IPS DF 6.9 (cell line): ENCODE measurements at regions not wholly inside any gene's neighbourhood (a gene's known extent, or its start where the extent isn't known, plus 50 kb on each side); places are given as distances from the start of the nearest gene placed in this dataset.

ENCODE experiments used
- DNase-seq: peaks from one replicate; pipeline ENCODE4 v3.0.0-alpha.2; 2013; ENCODE audit warnings: low read depth, low spot score
- H3K27ac ChIP-seq: one replicate; pipeline ENCODE4 v1.5.1; 2013; ENCODE audit warnings: low read length, control low read depth
- H3K27me3 ChIP-seq: 2 replicates; pipeline ENCODE4 v1.6.1; 2013; ENCODE audit warnings: mild to moderate bottlenecking, low read length; ENCODE audit not compliant: control insufficient read depth, insufficient read depth
- H3K36me3 ChIP-seq: 2 replicates; pipeline ENCODE4 v1.6.1; 2013; ENCODE audit warnings: low read length; ENCODE audit not compliant: control insufficient read depth, insufficient read depth
- H3K4me1 ChIP-seq: 2 replicates; pipeline ENCODE4 v1.6.1; 2013; ENCODE audit warnings: low read length; ENCODE audit not compliant: control insufficient read depth, insufficient read depth
- H3K4me3 ChIP-seq: 2 replicates; pipeline ENCODE4 v1.5.1; 2013; ENCODE audit warnings: mild to moderate bottlenecking, low read length
- H3K9me3 ChIP-seq: 2 replicates; pipeline ENCODE4 v1.6.1; 2013; ENCODE audit warnings: low read length, inconsistent platforms; ENCODE audit not compliant: control insufficient read depth, insufficient read depth
- WGBS: extraction: QIAGEN DNeasy Blood & Tissue Kit; methylation state at CpG from one replicate; pipeline ENCODE4 v1.1.7; 2013; ENCODE audit warnings: mixed read lengths, missing lambda C conversion rate; ENCODE audit not compliant: insufficient read length, insufficient coverage; 5-methylcytosine and 5-hydroxymethylcytosine counted together

DNA sequence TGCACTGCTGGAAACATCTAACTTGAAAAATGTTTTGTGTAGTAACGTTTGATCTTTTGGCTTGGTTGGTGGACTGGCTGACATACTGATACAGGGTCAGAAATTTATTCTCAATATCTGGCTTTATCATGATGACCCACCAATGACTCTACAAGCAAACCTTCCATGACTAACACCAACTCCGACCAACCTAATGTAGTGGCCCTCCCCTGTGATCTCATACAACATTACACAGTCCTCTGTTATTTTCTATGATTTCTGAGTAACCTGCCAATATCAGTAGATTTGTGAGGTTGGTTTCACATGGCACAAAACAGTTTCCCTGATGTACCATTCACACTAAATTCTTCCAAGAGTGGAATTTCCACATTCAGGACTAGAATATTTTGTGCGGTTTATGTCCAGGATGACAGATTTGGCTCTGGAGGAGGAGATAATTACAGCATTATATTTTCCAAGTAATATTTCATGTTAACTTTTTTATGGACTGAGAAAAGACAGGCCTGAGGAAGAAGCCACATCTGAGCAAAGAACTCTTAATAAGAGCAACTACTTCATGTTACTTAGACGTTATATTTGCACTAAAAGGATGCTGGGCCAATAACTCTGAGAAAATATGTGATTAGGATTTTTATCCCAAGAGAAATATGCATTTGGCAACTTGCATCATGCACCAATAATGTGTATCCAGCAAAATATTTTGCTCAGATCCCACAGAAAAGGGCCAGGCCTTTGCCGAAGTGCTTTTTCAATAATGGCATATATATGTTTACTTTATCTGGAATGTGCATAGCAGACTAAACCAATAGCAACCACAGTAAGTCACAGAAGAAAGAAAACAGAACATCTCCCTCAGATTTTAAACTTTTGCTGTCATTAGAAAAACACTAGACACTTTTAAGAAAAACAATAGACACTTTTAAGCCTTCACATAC is 273.4 kb downstream of the KCNN2 start:
- DNase-seq, result no peak
- Histone ChIP-seq H3K4me3 (no peak overlapping the region), H3K36me3 (no peaks in the 10 kb centered on the region), H3K27me3 (no peaks in the 10 kb centered on the region), H3K4me1 (no peaks in the 10 kb centered on the region), H3K9me3 (no peaks in the 10 kb centered on the region), H3K27ac (no peak overlapping the region)
- WGBS, result no CpG with 5 or more reads among the region's 5 CpGs

DNA sequence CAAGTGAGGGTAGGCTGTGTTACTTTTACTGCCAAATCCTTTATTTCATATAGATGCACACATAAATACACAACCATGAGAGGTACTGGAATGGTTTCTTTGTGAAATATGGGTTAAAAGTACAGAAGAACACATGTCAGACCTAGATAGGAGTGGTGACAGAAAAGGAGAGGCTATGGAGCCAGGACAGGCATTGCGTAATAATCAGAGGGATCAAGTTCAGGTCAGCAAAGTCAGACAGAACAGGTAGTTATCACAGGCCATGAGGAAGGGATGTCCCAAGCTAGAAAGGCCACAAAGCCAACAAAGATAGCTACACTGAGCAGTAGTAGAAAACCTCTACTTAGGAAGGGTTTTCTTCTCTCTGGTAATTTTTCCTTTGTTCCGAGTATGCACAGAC is 272.6 kb downstream of the KCNN2 start:
- no peaks in the 10 kb centered on the region for H3K36me3 ChIP-seq
- no CpG with 5 or more reads among the region's 2 CpGs for WGBS
- no peaks in the 10 kb centered on the region for H3K4me1 ChIP-seq
- no peak overlapping the region for H3K27ac ChIP-seq
- H3K9me3 ChIP-seq, result no peaks in the 10 kb centered on the region
- no peak overlapping the region for H3K4me3 ChIP-seq
- no peaks in the 10 kb centered on the region for H3K27me3 ChIP-seq
- DNase-seq, result no peak

DNA sequence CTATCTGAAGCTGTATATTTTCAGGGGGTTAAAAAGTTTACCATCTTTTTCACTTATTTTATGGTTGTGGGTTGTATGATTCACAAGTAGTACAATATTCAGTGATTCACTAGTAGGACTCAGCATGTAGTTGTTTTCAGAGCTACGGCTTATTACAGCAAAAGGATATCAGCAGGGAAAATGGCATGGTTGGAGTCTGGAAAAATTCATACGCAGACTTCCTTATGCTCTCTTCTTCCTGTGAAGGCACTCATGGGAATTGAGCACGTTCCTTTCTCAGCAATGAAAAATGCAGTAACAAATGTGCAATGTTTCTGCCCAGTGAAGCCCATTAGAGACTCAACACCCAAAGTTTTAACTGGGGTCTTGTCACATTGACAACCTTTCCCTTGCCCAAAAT is 250.5 kb downstream of the KCNN2 start:
- Histone ChIP-seq H3K36me3 (no peaks in the 10 kb centered on the region), H3K27ac (no peak overlapping the region), H3K27me3 (no peaks in the 10 kb centered on the region), H3K4me1 (no peaks in the 10 kb centered on the region), H3K9me3 (no peaks in the 10 kb centered on the region), H3K4me3 (no peak overlapping the region)
- no CpG with 5 or more reads among the region's 3 CpGs for WGBS
- DNase-seq, result no peak

DNA sequence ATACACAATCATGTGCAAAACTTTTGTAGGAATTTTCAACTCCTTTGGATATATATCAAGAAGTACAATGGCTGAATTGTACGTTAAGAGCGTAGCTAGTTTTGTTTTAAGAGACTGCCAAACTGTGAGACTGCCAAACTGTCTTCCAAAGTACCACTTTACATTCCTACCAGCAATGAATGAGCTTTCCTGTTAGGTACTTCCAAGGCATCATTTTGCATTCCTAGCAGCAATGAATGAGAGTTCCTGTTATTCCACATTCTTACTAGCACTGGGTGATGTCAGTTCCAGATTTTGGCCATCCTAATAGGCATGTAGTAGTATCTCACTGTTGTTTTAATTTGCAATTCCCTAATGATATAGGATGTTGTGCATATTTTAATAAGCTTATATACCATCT is 219.3 kb downstream of the KCNN2 start:
- WGBS, result no CpG with 5 or more reads among the region's 2 CpGs

DNA sequence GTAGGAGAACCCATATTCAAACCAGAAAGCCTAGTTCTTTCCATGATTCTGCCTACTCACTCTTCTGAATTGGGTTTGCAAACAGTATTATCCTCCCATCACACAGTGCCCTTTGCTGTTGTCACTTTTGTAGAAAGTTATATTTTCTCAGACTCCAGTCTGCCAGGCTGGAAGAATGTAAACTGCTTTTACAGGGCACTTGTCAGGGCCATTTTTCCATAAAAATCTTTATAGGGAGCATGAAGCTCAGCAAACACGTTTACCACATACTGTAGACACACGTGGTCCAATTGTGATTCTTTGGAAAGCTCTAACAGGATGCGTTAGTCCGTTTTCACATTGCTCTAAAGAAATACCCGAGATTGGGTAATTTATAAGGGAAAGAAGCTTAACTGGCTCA is 204.0 kb downstream of the KCNN2 start:
- no peaks in the 10 kb centered on the region for H3K4me1 ChIP-seq
- WGBS, result no CpG with 5 or more reads among the region's 5 CpGs
- no peaks in the 10 kb centered on the region for H3K36me3 ChIP-seq
- no peaks in the 10 kb centered on the region for H3K9me3 ChIP-seq
- H3K27ac ChIP-seq, result no peak overlapping the region
- H3K4me3 ChIP-seq, result no peak overlapping the region
- DNase-seq, result no peak
- no peaks in the 10 kb centered on the region for H3K27me3 ChIP-seq

More for the DNA sequence above, 219.3 kb downstream of the KCNN2 start:
- H3K9me3 ChIP-seq, result no peaks in the 10 kb centered on the region
- no peaks in the 10 kb centered on the region for H3K4me1 ChIP-seq
- H3K4me3 ChIP-seq, result no peak overlapping the region
- peak; percentile 9 for DNase-seq
- no peaks in the 10 kb centered on the region for H3K36me3 ChIP-seq
- H3K27me3 ChIP-seq, result no peaks in the 10 kb centered on the region
- H3K27ac ChIP-seq, result no peak overlapping the region

DNA sequence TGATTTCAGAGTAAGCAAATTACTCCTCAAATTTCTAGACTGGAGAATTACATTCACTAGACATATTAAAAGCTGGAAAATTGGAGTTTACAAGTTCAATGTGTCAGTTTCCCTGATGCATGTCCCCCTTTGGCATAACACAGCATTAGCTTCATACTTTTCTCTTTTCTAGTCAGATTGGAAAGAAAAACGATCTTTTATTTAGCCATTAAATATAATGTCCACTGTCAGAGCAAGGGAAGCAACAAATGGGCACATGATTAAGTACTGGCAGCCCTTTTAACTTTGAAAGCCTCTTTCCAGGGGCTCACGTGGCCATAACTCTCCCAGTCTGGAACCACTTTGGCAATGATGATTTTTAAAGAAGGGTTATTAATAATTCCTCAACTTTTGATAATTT is 203.3 kb downstream of the KCNN2 start:
- no peaks in the 10 kb centered on the region for H3K36me3 ChIP-seq
- no peaks in the 10 kb centered on the region for H3K27me3 ChIP-seq
- no CpG with 5 or more reads among the region's 2 CpGs for WGBS
- no peak overlapping the region for H3K27ac ChIP-seq
- no peaks in the 10 kb centered on the region for H3K9me3 ChIP-seq
- DNase-seq, result no peak
- no peaks in the 10 kb centered on the region for H3K4me1 ChIP-seq
- H3K4me3 ChIP-seq, result no peak overlapping the region

DNA sequence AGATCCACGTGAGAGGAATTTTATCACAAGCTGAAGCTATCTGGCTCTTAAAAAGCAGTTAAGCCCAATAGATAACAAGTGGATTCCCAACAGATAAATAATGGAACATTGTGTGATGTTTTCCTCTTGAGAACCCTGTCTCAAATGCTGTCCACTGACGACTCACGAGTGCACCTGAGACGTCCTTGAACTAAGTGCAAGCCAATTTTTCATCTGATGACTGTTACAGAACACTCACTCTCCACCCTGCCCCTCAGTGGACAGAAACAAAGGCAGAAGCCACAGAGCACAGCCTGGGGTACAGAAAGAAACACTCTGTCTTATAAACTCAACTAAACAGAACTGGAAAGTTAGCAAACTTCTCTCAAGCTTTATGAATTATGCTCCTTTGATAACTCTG is 199.5 kb downstream of the KCNN2 start:
- Histone ChIP-seq H3K4me1 (no peaks in the 10 kb centered on the region), H3K9me3 (no peaks in the 10 kb centered on the region), H3K36me3 (no peaks in the 10 kb centered on the region), H3K27ac (no peak overlapping the region), H3K4me3 (no peak overlapping the region), H3K27me3 (no peaks in the 10 kb centered on the region)
- DNase-seq, result no peak
- WGBS, result no CpG with 5 or more reads among the region's 4 CpGs
